AG04450 (cell line): ENCODE measurements at regions not wholly inside any gene's neighbourhood (a gene's known extent, or its start where the extent isn't known, plus 50 kb on each side); places are given as distances from the start of the nearest gene placed in this dataset.

Experiments used
- CTCF ChIA-PET: fragments of 300-600, 350-600 bp; formaldehyde crosslinking; extraction: SDS; loops from one replicate; lab custom pipeline; 2022; ENCODE audit warnings: antibody characterized with exemption, inconsistent platforms; lab: Charles Lee
- POLR2A ChIA-PET: fragments of 350-600 bp; formaldehyde crosslinking; extraction: SDS; loops from one replicate; lab custom pipeline; 2021; ENCODE audit warnings: antibody characterized with exemption, inconsistent platforms; lab: Yijun Ruan, JAX
- DNase-seq: peaks from one replicate; pipeline ENCODE4 v3.0.0-alpha.2; 2011; ENCODE audit warnings: low read depth, low spot score
- H3K27ac ChIP-seq: one replicate; pipeline ENCODE4 v1.5.1; 2012; ENCODE audit warnings: low read depth, low read length, control low read depth
- H3K27me3 ChIP-seq: one replicate; pipeline ENCODE4 v1.6.0; 2012; ENCODE audit warnings: low read length; ENCODE audit not compliant: control insufficient read depth, insufficient read depth
- H3K4me3 ChIP-seq: 2 replicates; pipeline ENCODE4 v1.5.1; 2011; ENCODE audit warnings: mild to moderate bottlenecking, low read depth, low read length, control low read depth
- H3K9me3 ChIP-seq: 2 replicates; pipeline ENCODE4 v1.5.1; 2012; ENCODE audit warnings: low read length; ENCODE audit not compliant: control insufficient read depth, insufficient read depth
- TF ChIP-seq, protein P1 (sequence below): IDR thresholded peaks from 2 replicates; pipeline ENCODE4 v1.5.1; 2011; ENCODE audit warnings: low read depth, low read length, control low read depth, inconsistent platforms

- Histone ChIP-seq H3K9me3 (no peaks in the 10 kb centered on the region), H3K27me3 (no peaks in the 10 kb centered on the region), H3K27ac (no peak overlapping the region), H3K4me3 (no peak overlapping the region)
- ChIA-PET POLR2A (no interaction called here), CTCF (no interaction called here)
- TF ChIP-seq, protein P1, sequence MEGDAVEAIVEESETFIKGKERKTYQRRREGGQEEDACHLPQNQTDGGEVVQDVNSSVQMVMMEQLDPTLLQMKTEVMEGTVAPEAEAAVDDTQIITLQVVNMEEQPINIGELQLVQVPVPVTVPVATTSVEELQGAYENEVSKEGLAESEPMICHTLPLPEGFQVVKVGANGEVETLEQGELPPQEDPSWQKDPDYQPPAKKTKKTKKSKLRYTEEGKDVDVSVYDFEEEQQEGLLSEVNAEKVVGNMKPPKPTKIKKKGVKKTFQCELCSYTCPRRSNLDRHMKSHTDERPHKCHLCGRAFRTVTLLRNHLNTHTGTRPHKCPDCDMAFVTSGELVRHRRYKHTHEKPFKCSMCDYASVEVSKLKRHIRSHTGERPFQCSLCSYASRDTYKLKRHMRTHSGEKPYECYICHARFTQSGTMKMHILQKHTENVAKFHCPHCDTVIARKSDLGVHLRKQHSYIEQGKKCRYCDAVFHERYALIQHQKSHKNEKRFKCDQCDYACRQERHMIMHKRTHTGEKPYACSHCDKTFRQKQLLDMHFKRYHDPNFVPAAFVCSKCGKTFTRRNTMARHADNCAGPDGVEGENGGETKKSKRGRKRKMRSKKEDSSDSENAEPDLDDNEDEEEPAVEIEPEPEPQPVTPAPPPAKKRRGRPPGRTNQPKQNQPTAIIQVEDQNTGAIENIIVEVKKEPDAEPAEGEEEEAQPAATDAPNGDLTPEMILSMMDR, result no peak
- DNase-seq, result no peak
Observed at GRCh38 chr5:60014331-60014730, 120.8 kb upstream of the PDE4D start.

DNA sequence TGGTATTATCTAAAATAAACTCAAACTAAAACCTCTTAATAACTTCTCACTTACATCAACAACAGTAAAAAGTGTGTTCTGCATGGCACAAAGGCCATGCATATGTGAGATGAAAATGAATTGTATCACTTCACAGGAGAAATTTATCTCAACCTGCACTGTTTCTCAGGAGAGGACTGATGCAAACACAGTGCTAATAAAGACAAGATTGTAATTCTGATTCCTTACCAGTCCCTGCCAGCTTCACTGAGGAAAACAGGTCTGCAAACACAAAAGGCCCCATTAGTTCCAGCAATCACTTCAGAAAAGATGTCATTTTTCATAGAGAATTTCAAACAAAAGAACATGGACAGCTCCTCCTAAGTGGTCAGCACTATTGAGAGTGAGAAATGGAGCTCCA, 117.3 kb upstream of the PDE4D start:
- H3K9me3 ChIP-seq, result no peaks in the 10 kb centered on the region
- TF ChIP-seq, protein P1, result no peak
- ChIA-PET POLR2A (no interaction called here), CTCF (no interaction called here)
- no peak overlapping the region for H3K4me3 ChIP-seq
- no peak overlapping the region for H3K27ac ChIP-seq
- no peak for DNase-seq
- H3K27me3 ChIP-seq, result no peaks in the 10 kb centered on the region

DNA sequence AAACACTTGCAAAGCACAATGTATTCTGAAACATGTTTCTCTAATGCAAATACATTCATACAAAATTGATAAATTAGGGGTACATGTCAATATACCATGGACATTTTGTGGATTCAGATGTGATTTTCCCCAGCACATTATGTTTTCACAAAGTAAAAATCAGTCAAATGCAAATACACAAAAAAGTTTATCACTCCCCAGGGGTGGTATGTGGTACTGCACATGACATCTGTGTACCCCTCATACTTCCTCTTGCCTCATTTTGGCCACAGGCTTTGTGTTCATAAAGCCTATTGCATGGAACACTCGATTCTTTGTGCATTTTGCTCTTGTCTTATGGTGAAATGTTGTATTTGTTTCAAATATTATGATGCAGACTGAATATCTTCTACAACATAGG, 116.8 kb upstream of the PDE4D start:
- Histone ChIP-seq H3K27me3 (no peaks in the 10 kb centered on the region), H3K4me3 (no peak overlapping the region), H3K27ac (no peak overlapping the region), H3K9me3 (no peaks in the 10 kb centered on the region)
- DNase-seq, result no peak
- CTCF ChIA-PET, result no interaction called here
- POLR2A ChIA-PET, result no interaction called here
- TF ChIP-seq, protein P1, result no peak

DNA sequence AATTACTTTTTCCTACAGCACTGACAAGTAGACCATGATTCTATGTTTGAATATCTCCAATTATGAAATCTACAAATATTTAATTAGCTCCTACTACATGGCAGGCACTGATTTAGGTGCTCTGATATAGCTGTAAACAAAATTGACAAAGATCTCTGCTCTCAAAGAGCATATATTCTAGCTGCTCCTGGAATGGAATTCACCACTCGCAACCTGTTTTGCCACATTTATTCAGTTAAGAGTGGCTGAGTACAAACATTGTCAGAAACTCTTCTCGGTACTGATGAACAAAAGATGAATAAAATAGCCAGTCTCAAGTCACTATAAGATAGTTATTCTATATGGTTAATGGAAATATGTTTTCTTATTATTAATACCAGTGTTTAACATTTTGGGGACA, 114.2 kb upstream of the PDE4D start:
- ChIA-PET CTCF (no interaction called here), POLR2A (no interaction called here)
- Histone ChIP-seq H3K9me3 (no peaks in the 10 kb centered on the region), H3K27me3 (no peaks in the 10 kb centered on the region), H3K4me3 (no peak overlapping the region), H3K27ac (no peak overlapping the region)
- TF ChIP-seq, protein P1, result no peak
- no peak for DNase-seq

DNA sequence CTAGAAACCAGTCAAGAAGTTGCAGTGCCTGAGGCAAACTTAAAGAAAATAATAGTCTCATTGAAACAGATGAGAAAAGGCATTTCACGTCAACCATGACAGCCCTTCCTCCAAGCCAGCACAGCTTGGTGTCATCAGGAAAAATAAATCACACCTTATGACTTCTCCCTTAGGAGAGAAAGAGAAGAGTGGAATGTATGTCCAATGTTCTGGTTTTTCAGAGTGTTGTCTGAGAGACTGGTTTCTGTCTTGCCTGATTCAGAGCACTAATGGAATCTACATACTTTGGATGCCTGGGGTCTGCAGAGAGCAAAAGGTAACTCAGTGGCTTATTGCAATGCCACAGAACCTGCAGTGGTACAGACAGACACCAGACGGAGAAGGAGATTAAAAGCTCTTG, 105.5 kb upstream of the PDE4D start:
- TF ChIP-seq, protein P1, result no peak
- no peaks in the 10 kb centered on the region for H3K27me3 ChIP-seq
- ChIA-PET CTCF (interaction anchor here (0.5 kb wide), 1 partner anchor 1108 kb away, joined by 3 read pairs; no protein-coding TSS in a partner anchor), POLR2A (no interaction called here)
- DNase-seq, result no peak
- H3K4me3 ChIP-seq, result no peak overlapping the region
- no peaks in the 10 kb centered on the region for H3K9me3 ChIP-seq
- no peak overlapping the region for H3K27ac ChIP-seq
